GM18511 (cell line): ENCODE measurements at regions not wholly inside any gene's neighbourhood (a gene's known extent, or its start where the extent isn't known, plus 50 kb on each side); places are given as distances from the start of the nearest gene placed in this dataset.
"Not testable (repeated sequence)": the region's sequence is repeated elsewhere in the genome, so short reads cannot be mapped to it uniquely, and the experiment has no call there.

Experiments used
- ATAC-seq: cut with Tn5 transposase; IDR thresholded peaks from one replicate; pipeline ENCODE4 v1.9.1; 2021; ENCODE audit warnings: mild to moderate bottlenecking, moderate library complexity; ENCODE audit not compliant: unreplicated experiment

GRCh38 chr22:23397613-23398567 lies 182.2 kb downstream of the IGLL1 start:
- no peak for ATAC-seq

- ATAC-seq: no peak
These were observed 183.0 kb downstream of the IGLL1 start for GRCh38 chr22:23397008-23397612.

- no peak for ATAC-seq
These were observed 183.6 kb downstream of the IGLL1 start for GRCh38 chr22:23396362-23397007.

GRCh38 chr22:23395530-23396361 lies 184.3 kb downstream of the IGLL1 start:
- ATAC-seq: no peak

GRCh38 chr22:23394525-23395326 lies 185.4 kb downstream of the IGLL1 start:
- no peak for ATAC-seq

- ATAC-seq: no peak
These were observed 186.3 kb downstream of the IGLL1 start for GRCh38 chr22:23393721-23394320.

- not testable (repeated sequence) for ATAC-seq
These were observed 186.9 kb downstream of the IGLL1 start for GRCh38 chr22:23393199-23393598.

GRCh38 chr22:23392420-23393121 lies 187.5 kb downstream of the IGLL1 start:
- no peak for ATAC-seq

- no peak for ATAC-seq
These were observed 189.1 kb downstream of the IGLL1 start for GRCh38 chr22:23391022-23391421.

GRCh38 chr22:23389271-23390071 lies 190.6 kb downstream of the IGLL1 start:
- ATAC-seq: no peak

- ATAC-seq: no peak
These were observed 191.6 kb downstream of the IGLL1 start for GRCh38 chr22:23388517-23388890.

- ATAC-seq: no peak
These were observed 192.1 kb downstream of the IGLL1 start for GRCh38 chr22:23387827-23388516.

- ATAC-seq: no peak
These were observed 193.1 kb downstream of the IGLL1 start for GRCh38 chr22:23386822-23387580.

GRCh38 chr22:23385678-23386631 lies 194.1 kb downstream of the IGLL1 start:
- no peak for ATAC-seq

- no peak for ATAC-seq
These were observed 195.0 kb downstream of the IGLL1 start for GRCh38 chr22:23384923-23385677.
